Psoas muscle (tissue), 7 donors: ENCODE measurements at regions not wholly inside any gene's neighbourhood (a gene's known extent, or its start where the extent isn't known, plus 50 kb on each side); places are given as distances from the start of the nearest gene placed in this dataset.

Experiments
- ATAC-seq, 4 donors: fragments of 200-7000 bp; cut with Tn5 transposase; one replicate each; pipeline ENCODE4 v1.9.1; 2020; ENCODE audit warnings: moderate library complexity in 3 of 4, mild to moderate bottlenecking in 2 of 4
- DNase-seq, 2 donors: peaks; one replicate each; pipeline ENCODE4 v3.0.0-alpha.2; 2020
- H3K27ac ChIP-seq: fragments of 200-600 bp; one replicate; pipeline ENCODE4 v1.8.0; 2022
- H3K27me3 ChIP-seq, 3 donors: fragments of 200-600 bp in 1 of 3; one replicate each; pipeline versions ENCODE4 v1.6.1 to v1.8.0; 2013 to 2022; ENCODE audit warnings: low read length in 2 of 3, mild to moderate bottlenecking in 2 of 3, moderate library complexity in 1 of 3; ENCODE audit not compliant: insufficient read depth in 3 of 3
- H3K36me3 ChIP-seq, 2 donors: fragments of 200-600 bp in 1 of 2; one replicate each; pipeline versions ENCODE4 v1.6.1 to v1.8.0; 2013 to 2022; ENCODE audit warnings: low read depth in 1 of 2, mild to moderate bottlenecking in 1 of 2, moderate library complexity in 1 of 2; ENCODE audit not compliant: insufficient read depth in 1 of 2
- H3K4me1 ChIP-seq: fragments of 200-600 bp; one replicate; pipeline ENCODE4 v1.8.0; 2022
- H3K4me3 ChIP-seq: fragments of 200-600 bp; one replicate; pipeline ENCODE4 v1.8.0; 2022; ENCODE audit warnings: mild to moderate bottlenecking
- H3K9me3 ChIP-seq: fragments of 200-600 bp; one replicate; pipeline ENCODE4 v1.8.0; 2022
- CTCF ChIP-seq: fragments of 200-600 bp; IDR thresholded peaks from one replicate; pipeline ENCODE4 v1.8.0; 2022; ENCODE audit warnings: antibody characterized with exemption
- WGBS, 3 donors: extraction: QIAGEN DNeasy Blood & Tissue Kit; methylation state at CpG; one replicate each; pipeline versions ENCODE4 v1.1.6 to v1.1.7; 2013; 5-methylcytosine and 5-hydroxymethylcytosine counted together
- intact Hi-C, 2 donors: fragments of 100-400 bp; cut with DNase I; formaldehyde crosslinking; loops; one replicate each; pipeline versions ENCODE4 v1.11.0 to v1.14.2; 2022
- donor health status: healthy with polysubstance abuse.
- donor health status: DM: no; HTN: no; CAD: no; lungs with moderate emphysema.
- donor health status: Bipolar disorder and iron deficiency.
- donor health status: healthy.
- donor health status: DM: yes; HTN: yes; CAD: no.
- donor health status: DM: no; HTN: no; CAD: no.
- donor health status: DM: yes; HTN: yes; CAD: no.

- Histone ChIP-seq H3K36me3 (no peaks in the 10 kb centered on the region), H3K27ac (no peak overlapping the region), H3K4me1 (no peaks in the 10 kb centered on the region), H3K27me3 (no peaks in the 10 kb centered on the region), H3K9me3 (no peaks in the 10 kb centered on the region), H3K4me3 (no peak overlapping the region)
- DNase-seq (no peak), ATAC-seq (no peak)
- 54 to 66% (median 55%) methylated on average over 4 of the region's 4 CpGs for WGBS, 3 donors
- intact Hi-C loops: no loop called here
- TF ChIP-seq CTCF: no peak
Measured at GRCh38 chr10:64376167-64376566, 855.0 kb downstream of the REEP3 start.

GRCh38 chr10:64379898-64380297 is 858.7 kb downstream of the REEP3 start:
- no peaks in the 10 kb centered on the region for H3K4me1 ChIP-seq
- intact Hi-C loops: no loop called here
- TF ChIP-seq CTCF: no peak
- ATAC-seq (no peak), DNase-seq (no peak)
- no peaks in the 10 kb centered on the region for H3K27me3 ChIP-seq
- no peaks in the 10 kb centered on the region for H3K36me3 ChIP-seq
- no peak overlapping the region for H3K27ac ChIP-seq
- no peak overlapping the region for H3K4me3 ChIP-seq
- no peaks in the 10 kb centered on the region for H3K9me3 ChIP-seq

- Histone ChIP-seq H3K9me3 (no peaks in the 10 kb centered on the region), H3K27me3 (no peaks in the 10 kb centered on the region), H3K27ac (no peak overlapping the region), H3K4me3 (no peak overlapping the region), H3K36me3 (no peaks in the 10 kb centered on the region), H3K4me1 (no peaks in the 10 kb centered on the region)
- intact Hi-C loops: no loop called here
- TF ChIP-seq CTCF: no peak
- ATAC-seq: no peak
- DNase-seq: no peak
Measured at GRCh38 chr10:64385355-64385754, 864.2 kb downstream of the REEP3 start.

GRCh38 chr10:64394744-64395143 is 873.5 kb downstream of the REEP3 start:
- WGBS, 3 donors: 78 to 93% (median 81%) methylated on average over 1 of the region's 1 CpG
- no peak for TF ChIP-seq CTCF
- Histone ChIP-seq H3K36me3 (no peaks in the 10 kb centered on the region), H3K4me3 (no peak overlapping the region), H3K27me3 (no peaks in the 10 kb centered on the region), H3K27ac (no peak overlapping the region), H3K9me3 (no peaks in the 10 kb centered on the region), H3K4me1 (no peaks in the 10 kb centered on the region)
- intact Hi-C loops: no loop called here
- DNase-seq (no peak), ATAC-seq (no peak)

GRCh38 chr10:64396105-64396708 is 875.0 kb downstream of the REEP3 start:
- Histone ChIP-seq H3K4me1 (no peaks in the 10 kb centered on the region), H3K4me3 (no peak overlapping the region), H3K27ac (no peak overlapping the region), H3K27me3 (no peaks in the 10 kb centered on the region), H3K36me3 (no peaks in the 10 kb centered on the region), H3K9me3 (no peaks in the 10 kb centered on the region)
- intact Hi-C loops: no loop called here
- WGBS, 3 donors: 83 to 90% (median 89%) methylated on average over 1 of the region's 1 CpG
- no peak for TF ChIP-seq CTCF
- ATAC-seq: no peak
- DNase-seq: no peak
